Fibroblast of lung (primary cell): ENCODE measurements at regions not wholly inside any gene's neighbourhood (a gene's known extent, or its start where the extent isn't known, plus 50 kb on each side); places are given as distances from the start of the nearest gene placed in this dataset.

Experiments used
- EZH2 ChIP-seq: IDR thresholded peaks from 2 replicates; pipeline ENCODE4 v1.5.1; 2012; ENCODE audit warnings: low read length, control low read depth, mild to moderate bottlenecking; ENCODE audit errors: missing control alignments
- TF ChIP-seq, protein P1 (sequence below), 2 donors: IDR thresholded peaks in 1 of 2; conservative IDR thresholded peaks in 1 of 2; 1 replicate in 1 of 2; 2 replicates in 1 of 2; pipeline ENCODE4 v1.5.1; 2011 to 2012; ENCODE audit warnings: low read length in 2 of 2, control low read depth in 1 of 2, inconsistent platforms in 1 of 2, low read depth in 1 of 2, mild to moderate bottlenecking in 1 of 2

DNA sequence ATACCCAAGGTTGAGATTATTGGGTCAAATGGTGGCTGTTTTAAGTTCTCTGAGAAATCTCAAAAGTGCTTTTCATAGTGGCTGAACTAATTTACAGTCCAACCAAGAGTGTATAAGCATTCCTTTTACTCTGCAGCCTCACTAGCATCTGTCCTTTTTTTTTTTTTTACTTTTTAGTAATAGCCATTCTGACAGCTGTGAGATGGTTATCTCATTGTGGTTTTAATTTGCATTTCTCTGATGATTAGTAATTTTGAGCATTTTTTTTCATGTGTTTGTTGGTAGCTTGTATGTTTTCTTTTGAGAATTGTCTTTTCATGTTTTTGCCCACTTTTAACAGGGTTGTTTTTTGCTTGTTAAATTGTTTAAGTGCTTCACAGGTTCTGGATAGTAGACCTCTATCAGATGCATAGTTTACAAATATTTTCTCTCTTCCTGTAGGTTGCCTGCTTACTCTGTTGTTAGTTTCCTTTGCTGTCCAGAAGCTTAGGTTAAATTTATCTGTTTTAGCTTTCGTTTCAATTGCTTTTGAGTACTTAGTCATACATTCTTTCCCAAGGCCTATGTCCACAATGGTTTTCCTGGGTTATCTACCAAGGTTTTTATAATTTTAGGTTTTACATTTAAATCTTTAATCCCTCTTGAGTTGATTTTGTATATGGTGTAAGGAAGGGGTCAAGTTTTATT lies 881.3 kb upstream of the SEL1L start:
- TF ChIP-seq, protein P1, sequence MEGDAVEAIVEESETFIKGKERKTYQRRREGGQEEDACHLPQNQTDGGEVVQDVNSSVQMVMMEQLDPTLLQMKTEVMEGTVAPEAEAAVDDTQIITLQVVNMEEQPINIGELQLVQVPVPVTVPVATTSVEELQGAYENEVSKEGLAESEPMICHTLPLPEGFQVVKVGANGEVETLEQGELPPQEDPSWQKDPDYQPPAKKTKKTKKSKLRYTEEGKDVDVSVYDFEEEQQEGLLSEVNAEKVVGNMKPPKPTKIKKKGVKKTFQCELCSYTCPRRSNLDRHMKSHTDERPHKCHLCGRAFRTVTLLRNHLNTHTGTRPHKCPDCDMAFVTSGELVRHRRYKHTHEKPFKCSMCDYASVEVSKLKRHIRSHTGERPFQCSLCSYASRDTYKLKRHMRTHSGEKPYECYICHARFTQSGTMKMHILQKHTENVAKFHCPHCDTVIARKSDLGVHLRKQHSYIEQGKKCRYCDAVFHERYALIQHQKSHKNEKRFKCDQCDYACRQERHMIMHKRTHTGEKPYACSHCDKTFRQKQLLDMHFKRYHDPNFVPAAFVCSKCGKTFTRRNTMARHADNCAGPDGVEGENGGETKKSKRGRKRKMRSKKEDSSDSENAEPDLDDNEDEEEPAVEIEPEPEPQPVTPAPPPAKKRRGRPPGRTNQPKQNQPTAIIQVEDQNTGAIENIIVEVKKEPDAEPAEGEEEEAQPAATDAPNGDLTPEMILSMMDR (conservative IDR thresholded peaks at IDR 0.05 in 1 of 2, IDR thresholded peaks at IDR 0.05 in 1 of 2; ENCODE audit: low read depth in 1 of 2, low read length in 2 of 2): no peak
- TF ChIP-seq EZH2: no peak
